ENCODE measurements at regions not wholly inside any gene's neighbourhood (a gene's known extent, or its start where the extent isn't known, plus 50 kb on each side); places are given as distances from the start of the nearest gene placed in this dataset.

- no peak overlapping the region for H3K9ac ChIP-seq
- H3K36me3 ChIP-seq = no peaks in the 10 kb centered on the region
- no peak overlapping the region for H3K4me3 ChIP-seq
- peaks cover 0 to 5% (median 0%) of the 10 kb centered on the region in 11 experiments; a peak in 2 of 22 replicates for H3K9me3 ChIP-seq (replicated peaks in 1 of 11)
- no peak overlapping the region for H3K27ac ChIP-seq
- no peaks in the 10 kb centered on the region for H4K20me1 ChIP-seq
- no peak for TF ChIP-seq Cebpa-rat (IDR thresholded peaks at IDR 0.05)
- H3K27me3 ChIP-seq = no peaks in the 10 kb centered on the region
- H3K4me2 ChIP-seq = no peak overlapping the region
- peaks cover 15 to 24% (median 19%) of the 10 kb centered on the region in 10 experiments for H3K4me1 ChIP-seq
These were observed 65.4 kb upstream of the C9orf72 start for GRCh38 chr9:27638716-27639115.

GRCh38 chr9:27645161-27645840 is 72.0 kb upstream of the C9orf72 start:
- Histone ChIP-seq H3K4me3 (no peak overlapping the region), H3K27me3 (no peaks in the 10 kb centered on the region), H3K36me3 (no peaks in the 10 kb centered on the region), H4K20me1 (no peaks in the 10 kb centered on the region), H3K27ac (peak overlapping the region in 9 of 11 experiments; percentile 32 to 73 (median 61); a peak in 17 of 22 replicates), H3K9ac (peak overlapping the region in 5 of 11 experiments; percentile 5 to 46 (median 11); a peak in 3 of 22 replicates), H3K9me3 (replicated peaks in 1 of 11) (peaks cover 0 to 11% (median 7%) of the 10 kb centered on the region in 11 experiments; a peak in 6 of 22 replicates), H3K4me2 (peak overlapping the region; percentile 35 to 81 (median 63)), H3K4me1 (peaks cover 11 to 25% (median 18%) of the 10 kb centered on the region in 10 experiments)
- TF ChIP-seq Cebpa-rat (IDR thresholded peaks at IDR 0.05) = no peak

DNA sequence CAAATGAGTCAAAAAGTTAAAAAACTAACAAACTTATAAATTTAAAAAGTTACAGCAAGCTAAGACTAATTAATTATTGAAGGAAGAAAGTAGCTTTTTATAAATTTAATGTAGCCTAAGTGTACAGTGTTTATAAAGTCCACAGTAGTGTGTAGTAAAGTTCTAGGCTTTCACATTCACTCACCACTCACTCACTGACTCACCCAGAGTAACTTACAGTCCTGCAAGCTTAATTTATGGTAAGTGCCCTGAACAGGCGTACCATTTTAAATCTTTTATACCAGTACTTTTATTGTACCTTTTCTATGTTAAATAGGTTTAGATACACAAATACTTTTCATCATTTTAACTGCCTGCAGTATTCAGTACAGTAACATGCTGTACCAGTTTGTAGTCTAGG is 80.0 kb upstream of the C9orf72 start:
- Histone ChIP-seq H3K9me3 (replicated peaks in 1 of 11) (peaks cover 0 to 19% (median 6%) of the 10 kb centered on the region in 11 experiments; a peak in 10 of 22 replicates), H3K4me3 (no peak overlapping the region), H3K4me2 (no peak overlapping the region), H4K20me1 (no peaks in the 10 kb centered on the region), H3K27ac (no peak overlapping the region), H3K36me3 (no peaks in the 10 kb centered on the region), H3K27me3 (no peaks in the 10 kb centered on the region), H3K4me1 (peaks cover under 1 to 19% (median 16%) of the 10 kb centered on the region in 10 experiments; a peak in 16 of 20 replicates), H3K9ac (no peak overlapping the region)
- no peak for TF ChIP-seq Cebpa-rat (IDR thresholded peaks at IDR 0.05)

- Histone ChIP-seq H3K9ac (no peak overlapping the region), H4K20me1 (no peaks in the 10 kb centered on the region), H3K9me3 (replicated peaks in 1 of 11) (peaks cover 0 to 17% (median 4%) of the 10 kb centered on the region in 11 experiments; a peak in 7 of 22 replicates), H3K27ac (no peak overlapping the region), H3K4me3 (no peak overlapping the region), H3K36me3 (no peaks in the 10 kb centered on the region), H3K27me3 (no peaks in the 10 kb centered on the region), H3K4me2 (no peak overlapping the region), H3K4me1 (peaks cover 7 to 24% (median 20%) of the 10 kb centered on the region in 10 experiments; a peak in 18 of 20 replicates)
- no peak for TF ChIP-seq Cebpa-rat (IDR thresholded peaks at IDR 0.05)
These were observed 80.7 kb upstream of the C9orf72 start for GRCh38 chr9:27653957-27654356.

- Histone ChIP-seq H3K9me3 (replicated peaks in 1 of 11) (peaks cover 0 to 17% (median 4%) of the 10 kb centered on the region in 11 experiments; a peak in 6 of 22 replicates), H3K36me3 (no peaks in the 10 kb centered on the region), H3K4me1 (peaks cover 14 to 32% (median 25%) of the 10 kb centered on the region in 10 experiments), H4K20me1 (no peaks in the 10 kb centered on the region), H3K27me3 (no peaks in the 10 kb centered on the region), H3K9ac (no peak overlapping the region), H3K27ac (peak overlapping the region in 4 of 11 experiments; percentile 9 to 50 (median 24); a peak in 5 of 22 replicates), H3K4me3 (no peak overlapping the region), H3K4me2 (peak overlapping the region in 7 of 11 experiments; percentile 44 to 83 (median 70); a peak in 14 of 22 replicates)
- no peak for TF ChIP-seq Cebpa-rat (IDR thresholded peaks at IDR 0.05)
These were observed 81.5 kb upstream of the C9orf72 start for GRCh38 chr9:27654629-27655285.

DNA sequence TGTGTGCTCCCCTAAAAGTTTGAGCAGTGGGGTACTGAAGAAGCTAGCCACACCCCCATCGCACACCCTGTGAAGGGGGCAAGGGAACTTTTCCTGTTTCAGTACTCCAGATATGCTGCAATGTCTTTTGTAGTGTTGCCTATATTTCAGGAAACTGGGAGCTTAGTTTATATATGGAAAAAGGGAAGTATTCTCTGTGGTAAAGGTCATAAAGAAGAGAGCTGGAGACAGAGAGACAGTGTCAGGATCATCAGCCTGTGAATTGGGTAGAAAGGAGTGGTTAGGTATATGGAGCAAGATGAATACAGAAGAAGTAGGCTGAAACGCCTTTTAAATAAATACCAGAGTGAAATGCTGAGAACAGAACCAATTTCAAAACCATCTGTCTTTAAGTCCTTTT is 82.2 kb upstream of the C9orf72 start:
- Histone ChIP-seq H4K20me1 (no peaks in the 10 kb centered on the region), H3K9me3 (replicated peaks in 1 of 11) (peaks cover 0 to 13% (median 4%) of the 10 kb centered on the region in 11 experiments; a peak in 6 of 22 replicates), H3K27me3 (no peaks in the 10 kb centered on the region), H3K27ac (peak overlapping the region in 4 of 11 experiments; percentile 9 to 50 (median 24); a peak in 5 of 22 replicates), H3K4me3 (no peak overlapping the region), H3K36me3 (no peaks in the 10 kb centered on the region), H3K9ac (no peak overlapping the region), H3K4me1 (peaks cover 17 to 37% (median 28%) of the 10 kb centered on the region in 10 experiments), H3K4me2 (peak overlapping the region in 9 of 11 experiments; percentile 15 to 83 (median 63); a peak in 17 of 22 replicates)
- no peak for TF ChIP-seq Cebpa-rat (IDR thresholded peaks at IDR 0.05)

- no peak overlapping the region for H3K27ac ChIP-seq
- no peak overlapping the region for H3K4me3 ChIP-seq
- no peaks in the 10 kb centered on the region for H4K20me1 ChIP-seq
- peaks cover 17 to 37% (median 28%) of the 10 kb centered on the region in 10 experiments for H3K4me1 ChIP-seq
- H3K9me3 ChIP-seq (replicated peaks in 1 of 11) = peaks cover 0 to 12% (median 4%) of the 10 kb centered on the region in 11 experiments; a peak in 6 of 22 replicates
- no peaks in the 10 kb centered on the region for H3K36me3 ChIP-seq
- TF ChIP-seq Cebpa-rat (IDR thresholded peaks at IDR 0.05) = no peak
- H3K4me2 ChIP-seq = peak overlapping the region in 8 of 11 experiments; percentile 34 to 78 (median 54); a peak in 12 of 22 replicates
- no peaks in the 10 kb centered on the region for H3K27me3 ChIP-seq
- no peak overlapping the region for H3K9ac ChIP-seq
These were observed 85.7 kb upstream of the C9orf72 start for GRCh38 chr9:27659001-27659400.

- Histone ChIP-seq H3K36me3 (no peaks in the 10 kb centered on the region), H3K4me3 (no peak overlapping the region), H3K9me3 (replicated peaks in 1 of 11) (peaks cover 0 to 12% (median 4%) of the 10 kb centered on the region in 11 experiments; a peak in 6 of 22 replicates), H4K20me1 (no peaks in the 10 kb centered on the region), H3K27me3 (no peaks in the 10 kb centered on the region), H3K27ac (peak overlapping the region in 5 of 11 experiments; percentile 9 to 36 (median 25); a peak in 7 of 22 replicates), H3K9ac (peak overlapping the region in 1 of 11 experiments; percentile 7; a peak in 1 of 22 replicates), H3K4me1 (peaks cover 16 to 37% (median 27%) of the 10 kb centered on the region in 10 experiments), H3K4me2 (peak overlapping the region; percentile 2 to 78 (median 64); a peak in 17 of 22 replicates)
- no peak for TF ChIP-seq Cebpa-rat (IDR thresholded peaks at IDR 0.05)
These were observed 86.3 kb upstream of the C9orf72 start for GRCh38 chr9:27659571-27659970.

GRCh38 chr9:27660148-27660547 is 86.9 kb upstream of the C9orf72 start:
- Histone ChIP-seq H3K27ac (peak overlapping the region in 4 of 11 experiments; percentile 9 to 36 (median 22); a peak in 3 of 22 replicates), H4K20me1 (no peaks in the 10 kb centered on the region), H3K4me1 (peaks cover 10 to 32% (median 24%) of the 10 kb centered on the region in 10 experiments), H3K27me3 (no peaks in the 10 kb centered on the region), H3K4me3 (no peak overlapping the region), H3K9ac (no peak overlapping the region), H3K36me3 (no peaks in the 10 kb centered on the region), H3K9me3 (replicated peaks in 1 of 11) (peaks cover 0 to 12% (median 4%) of the 10 kb centered on the region in 11 experiments; a peak in 6 of 22 replicates), H3K4me2 (peak overlapping the region in 9 of 11 experiments; percentile 7 to 78 (median 69); a peak in 16 of 22 replicates)
- TF ChIP-seq Cebpa-rat (IDR thresholded peaks at IDR 0.05) = no peak
